Heart left ventricle (tissue), 16 donors: ENCODE measurements at regions not wholly inside any gene's neighbourhood (a gene's known extent, or its start where the extent isn't known, plus 50 kb on each side); places are given as distances from the start of the nearest gene placed in this dataset.

Experiments used
- ATAC-seq, 4 donors: fragments of 200-7000 bp; cut with Tn5 transposase; one replicate each; pipeline ENCODE4 v1.9.1; 2020 to 2022; ENCODE audit warnings: moderate library complexity in 4 of 4, mild to moderate bottlenecking in 3 of 4, moderate number of reproducible peaks in 1 of 4
- DNase-seq, 5 donors: peaks; one replicate each; pipeline ENCODE4 v3.0.0-alpha.2; 2020
- H3K27ac ChIP-seq, 12 donors: fragments of 200-600 bp; sonication (generic) in 4 of 12; one replicate each; pipeline versions ENCODE4 v1.5.0 to v1.8.0; 2016 to 2022; ENCODE audit warnings: mild to moderate bottlenecking in 2 of 12
- H3K27me3 ChIP-seq, 9 donors: fragments of 200-600 bp; sonication (generic) in 2 of 9; one replicate each; pipeline versions ENCODE4 v1.5.1 to v1.8.0; 2016 to 2022; ENCODE audit warnings: mild to moderate bottlenecking in 3 of 9
- H3K36me3 ChIP-seq, 9 donors: fragments of 200-600 bp; sonication (generic) in 2 of 9; one replicate each; pipeline versions ENCODE4 v1.5.0 to v1.8.0; 2018 to 2022; ENCODE audit warnings: mild to moderate bottlenecking in 2 of 9
- H3K4me1 ChIP-seq, 12 donors: fragments of 200-600 bp; sonication (generic) in 4 of 12; one replicate each; pipeline versions ENCODE4 v1.5.0 to v1.8.0; 2016 to 2022; ENCODE audit warnings: mild to moderate bottlenecking in 3 of 12
- H3K4me3 ChIP-seq, 12 donors: fragments of 200-600 bp; sonication (generic) in 4 of 12; one replicate each; pipeline versions ENCODE4 v1.5.0 to v1.8.0; 2017 to 2022; ENCODE audit warnings: mild to moderate bottlenecking in 9 of 12, moderate library complexity in 4 of 12
- H3K9me3 ChIP-seq, 12 donors: fragments of 200-600 bp; sonication (generic) in 4 of 12; one replicate each; pipeline versions ENCODE4 v1.5.0 to v1.8.0; 2016 to 2022; ENCODE audit warnings: mild to moderate bottlenecking in 1 of 12
- CTCF ChIP-seq, 12 donors: fragments of 200-600 bp; sonication (generic) in 4 of 12; IDR thresholded peaks; one replicate each; pipeline versions ENCODE4 v1.5.0 to v1.8.0; 2018 to 2022; ENCODE audit warnings: antibody characterized with exemption in 12 of 12, mild to moderate bottlenecking in 5 of 12
- POLR2A ChIP-seq, 2 donors: fragments of 450-650 bp; IDR thresholded peaks; one replicate each; pipeline ENCODE4 v1.6.1; 2017; ENCODE audit warnings: antibody characterized with exemption in 2 of 2, mild to moderate bottlenecking in 2 of 2, moderate library complexity in 2 of 2
- WGBS, 4 donors: extraction: QIAGEN DNeasy Blood & Tissue Kit in 2 of 4; methylation state at CpG; one replicate each; pipeline versions ENCODE4 v1.1.5 to v1.1.7; 2013 to 2018; 5-methylcytosine and 5-hydroxymethylcytosine counted together
- intact Hi-C, 10 donors: fragments of 100-400 bp; cut with DNase I; formaldehyde crosslinking; loops; one replicate each; pipeline versions ENCODE4 v1.11.1 to v1.14.2; 2022
- donor health status: ischemic (EF 13 %, LVEDD 7.1; RV severe dilation, severe dysfunction).
- donor health status: healthy with polysubstance abuse.
- donor health status: DM: no; HTN: yes; CAD: no.
- donor health status: DM: no; HTN: no; CAD: no.
- donor health status: ischemic (EF 25% LVEDD 6.9; RV normal size, moderate dysfunction).
- donor health status: ischemic (EF 25% LVEDD 5.7; RV mildly dilated, moderate dysfunction).
- donor health status: healthy.
- donor health status: DM: yes; HTN: yes; CAD: no.
- donor health status: ischemic (EF 35%, LVEDD 5.7; RV mildly dilated, moderate dysfunction).
- donor health status: nonischemic (EF 11% LVEDD 7.7; RV severe dilation, severe dysfunction).
- donor health status: DM: yes; HTN: yes; CAD: no.
- donor health status: PGD.
- donor health status: ischemic (EF 29% LVEDD 5.4; RV normal size, mild dysfunction).
- donor health status: nonischemic (EF 23%, LVEDD 6.1; RV moderate dilation, normal function).

GRCh38 chr14:56902385-56902784, 92.1 kb upstream of the OTX2 start:
- peaks cover 0 to 19% (median 0%) of the 10 kb centered on the region in 9 donors for H3K27me3 ChIP-seq
- DNase-seq, result no peak
- H3K4me3 ChIP-seq, result no peak overlapping the region
- WGBS, 4 donors, result 67 to 77% (median 74%) methylated on average over 6 of the region's 6 CpGs
- no peaks in the 10 kb centered on the region for H3K36me3 ChIP-seq
- no peak for TF ChIP-seq POLR2A (IDR thresholded peaks at IDR 0.05)
- no peak for TF ChIP-seq CTCF (IDR thresholded peaks at IDR 0.05)
- no peaks in the 10 kb centered on the region for H3K4me1 ChIP-seq
- H3K27ac ChIP-seq, result no peak overlapping the region
- H3K9me3 ChIP-seq, result no peaks in the 10 kb centered on the region
- ATAC-seq, result no peak
- intact Hi-C loops, result no loop called here

DNA sequence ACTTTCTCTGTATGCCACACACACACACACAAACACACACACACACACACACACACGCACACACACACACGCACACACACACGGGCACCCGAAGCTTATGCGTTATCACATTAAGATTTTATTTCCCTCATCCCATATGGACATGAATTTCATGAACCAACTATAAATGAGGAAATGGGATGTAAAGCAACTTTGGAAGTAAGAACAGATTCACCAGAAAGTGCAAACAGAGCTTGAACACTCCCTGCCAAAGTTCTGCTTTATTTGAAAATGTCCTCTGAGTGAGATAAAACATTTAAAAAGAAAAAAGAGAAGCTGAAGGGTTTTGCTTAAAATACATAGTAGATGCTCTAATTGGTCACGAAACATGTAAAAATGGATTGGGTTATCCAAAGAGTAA, 90.4 kb upstream of the OTX2 start:
- intact Hi-C loops, result no loop called here
- 71 to 90% (median 81%) methylated on average over 6 of the region's 6 CpGs for whole genome bisulfite sequencing, 4 donors
- H3K36me3 ChIP-seq, result no peaks in the 10 kb centered on the region
- peaks cover 0 to 32% (median 0%) of the 10 kb centered on the region in 9 donors for H3K27me3 ChIP-seq
- no peak for ATAC-seq
- TF ChIP-seq CTCF (IDR thresholded peaks at IDR 0.05) (no peak), POLR2A (IDR thresholded peaks at IDR 0.05) (no peak)
- no peak overlapping the region for H3K4me3 ChIP-seq
- H3K27ac ChIP-seq, result no peak overlapping the region
- no peaks in the 10 kb centered on the region for H3K4me1 ChIP-seq
- no peak for DNase-seq
- no peaks in the 10 kb centered on the region for H3K9me3 ChIP-seq

- intact Hi-C loops, result no loop called here
- DNase-seq (no peak), ATAC-seq (no peak)
- H3K27me3 ChIP-seq, result peaks cover 0 to 24% (median 3%) of the 10 kb centered on the region in 9 donors
- H3K4me3 ChIP-seq, result no peak overlapping the region
- H3K4me1 ChIP-seq, result no peaks in the 10 kb centered on the region
- WGBS, 4 donors, result 43 to 55% (median 45%) methylated on average over 3 of the region's 3 CpGs
- no peak overlapping the region for H3K27ac ChIP-seq
- H3K36me3 ChIP-seq, result no peaks in the 10 kb centered on the region
- H3K9me3 ChIP-seq, result no peaks in the 10 kb centered on the region
- no peak for TF ChIP-seq POLR2A (IDR thresholded peaks at IDR 0.05)
- TF ChIP-seq CTCF (IDR thresholded peaks at IDR 0.05), result no peak
Measured at GRCh38 chr14:56899829-56900228, 89.5 kb upstream of the OTX2 start.

DNA sequence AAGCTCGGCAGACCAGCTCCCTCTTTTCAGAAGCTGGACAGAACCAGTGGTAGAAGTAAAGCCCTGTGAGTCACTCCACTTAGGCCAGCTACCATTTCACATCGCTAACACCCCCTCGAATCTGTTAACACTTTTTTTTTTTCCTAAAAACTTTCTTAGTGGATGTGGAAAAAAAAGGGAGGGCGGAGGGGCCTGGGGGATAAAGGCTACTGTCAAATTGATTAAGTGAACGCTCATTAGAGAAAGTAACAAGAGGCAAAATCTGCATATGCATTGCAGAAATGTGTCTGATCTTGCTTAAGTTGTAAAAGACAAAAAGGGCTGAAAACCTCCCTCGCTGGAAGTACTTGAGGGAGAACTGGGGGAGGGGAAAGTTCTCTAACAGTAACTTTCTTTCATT, 86.6 kb upstream of the OTX2 start:
- no peak overlapping the region for H3K4me3 ChIP-seq
- TF ChIP-seq POLR2A (IDR thresholded peaks at IDR 0.05), result no peak
- no peak for TF ChIP-seq CTCF (IDR thresholded peaks at IDR 0.05)
- no peaks in the 10 kb centered on the region for H3K4me1 ChIP-seq
- no peaks in the 10 kb centered on the region for H3K36me3 ChIP-seq
- no peaks in the 10 kb centered on the region for H3K9me3 ChIP-seq
- intact Hi-C loops, result no loop called here
- H3K27ac ChIP-seq, result no peak overlapping the region
- 22 to 31% (median 25%) methylated on average over 6 of the region's 6 CpGs for WGBS, 4 donors
- peaks cover 0 to 40% (median 3%) of the 10 kb centered on the region in 9 donors for H3K27me3 ChIP-seq
- DNase-seq (no peak), ATAC-seq (no peak)
